ENCODE measurements at regions not wholly inside any gene's neighbourhood (a gene's known extent, or its start where the extent isn't known, plus 50 kb on each side); places are given as distances from the start of the nearest gene placed in this dataset.

DNA sequence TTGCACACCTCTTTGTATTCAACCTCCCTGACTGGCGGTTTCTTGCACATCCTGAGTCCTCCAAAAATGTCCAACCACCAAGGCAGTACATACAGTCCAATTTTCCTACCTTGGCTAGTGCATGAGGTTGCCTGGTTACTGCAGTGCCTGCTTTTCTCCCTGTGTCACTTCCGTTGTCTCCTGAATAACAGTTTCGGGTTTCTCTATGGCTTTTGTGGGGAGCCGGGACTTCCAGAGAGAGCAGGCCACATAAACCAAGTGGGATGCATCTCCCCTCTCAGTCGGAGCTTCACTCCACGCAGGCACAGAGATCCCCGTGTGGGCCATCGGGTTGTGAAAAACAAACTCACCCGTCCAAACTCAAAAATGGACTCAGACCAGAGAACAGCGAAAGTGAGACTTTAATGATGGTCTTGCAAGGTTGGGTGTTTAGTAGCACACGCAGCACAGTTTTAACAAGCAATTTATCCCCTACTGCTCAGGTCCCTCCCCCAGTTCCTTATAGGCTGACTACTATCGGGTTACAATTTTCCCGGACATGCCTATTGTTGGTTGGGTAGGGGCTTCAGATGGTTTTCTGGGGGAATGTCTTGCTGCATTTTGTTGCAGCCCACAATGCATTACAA lies 173.1 kb downstream of the POU4F1 start:
- Histone ChIP-seq H3K79me2 (ENCODE audit: insufficient read depth, low read length) (no peaks in the 10 kb centered on the region), H3K9me3 (replicated peaks in 1 of 2; ENCODE audit: control insufficient read depth in 1 of 2, insufficient read depth in 1 of 2, low read length in 2 of 2) (no peaks in the 10 kb centered on the region), H3K4me3 (replicated peaks in 1 of 3; ENCODE audit: low read depth in 2 of 3, low read length in 3 of 3) (no peak overlapping the region), H2AFZ (ENCODE audit: insufficient read depth, low read depth, low read length, poor library complexity, severe bottlenecking) (no peak overlapping the region), H3K27me3 (ENCODE audit: control insufficient read depth in 2 of 2, insufficient read depth in 2 of 2, low read length in 2 of 2) (no peaks in the 10 kb centered on the region), H3K4me1 (ENCODE audit: control insufficient read depth in 1 of 2, insufficient read depth in 2 of 2, low read length in 2 of 2) (no peaks in the 10 kb centered on the region), H4K20me1 (ENCODE audit: insufficient read depth, low read length) (no peaks in the 10 kb centered on the region), H3K36me3 (replicated peaks in 1 of 2; ENCODE audit: control insufficient read depth in 1 of 2, insufficient read depth in 2 of 2, low read length in 2 of 2) (no peaks in the 10 kb centered on the region), H3K9ac (ENCODE audit: insufficient read depth, low read length, poor library complexity, severe bottlenecking) (no peak overlapping the region), H3K27ac (ENCODE audit: low read depth in 1 of 2, low read length in 2 of 2) (no peak overlapping the region), H3K4me2 (replicated peaks; ENCODE audit: extremely low read depth, low read length, poor library complexity, severe bottlenecking) (no peak overlapping the region)
- Mint-ChIP-seq H3K27me3 (ENCODE audit: low read depth in 3 of 3) (peaks cover 0 to 2% (median 0%) of the 10 kb centered on the region in 3 donors), H3K4me3 (no peak overlapping the region), H3K27ac (no peak overlapping the region), H3K4me1 (no peaks in the 10 kb centered on the region), H3K36me3 (no peaks in the 10 kb centered on the region), H3K9me3 (peaks cover 0 to 4% (median 0%) of the 10 kb centered on the region in 7 donors)
- WGBS (ENCODE audit: insufficient coverage) = 95% methylated on average over 8 of the region's 13 CpGs
- intact Hi-C loops (cut with micrococcal nuclease) = no loop called here
- DNase-seq = no peak
- TF ChIP-seq, protein P1, sequence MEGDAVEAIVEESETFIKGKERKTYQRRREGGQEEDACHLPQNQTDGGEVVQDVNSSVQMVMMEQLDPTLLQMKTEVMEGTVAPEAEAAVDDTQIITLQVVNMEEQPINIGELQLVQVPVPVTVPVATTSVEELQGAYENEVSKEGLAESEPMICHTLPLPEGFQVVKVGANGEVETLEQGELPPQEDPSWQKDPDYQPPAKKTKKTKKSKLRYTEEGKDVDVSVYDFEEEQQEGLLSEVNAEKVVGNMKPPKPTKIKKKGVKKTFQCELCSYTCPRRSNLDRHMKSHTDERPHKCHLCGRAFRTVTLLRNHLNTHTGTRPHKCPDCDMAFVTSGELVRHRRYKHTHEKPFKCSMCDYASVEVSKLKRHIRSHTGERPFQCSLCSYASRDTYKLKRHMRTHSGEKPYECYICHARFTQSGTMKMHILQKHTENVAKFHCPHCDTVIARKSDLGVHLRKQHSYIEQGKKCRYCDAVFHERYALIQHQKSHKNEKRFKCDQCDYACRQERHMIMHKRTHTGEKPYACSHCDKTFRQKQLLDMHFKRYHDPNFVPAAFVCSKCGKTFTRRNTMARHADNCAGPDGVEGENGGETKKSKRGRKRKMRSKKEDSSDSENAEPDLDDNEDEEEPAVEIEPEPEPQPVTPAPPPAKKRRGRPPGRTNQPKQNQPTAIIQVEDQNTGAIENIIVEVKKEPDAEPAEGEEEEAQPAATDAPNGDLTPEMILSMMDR (IDR thresholded peaks at IDR 0.05) = no peak

DNA sequence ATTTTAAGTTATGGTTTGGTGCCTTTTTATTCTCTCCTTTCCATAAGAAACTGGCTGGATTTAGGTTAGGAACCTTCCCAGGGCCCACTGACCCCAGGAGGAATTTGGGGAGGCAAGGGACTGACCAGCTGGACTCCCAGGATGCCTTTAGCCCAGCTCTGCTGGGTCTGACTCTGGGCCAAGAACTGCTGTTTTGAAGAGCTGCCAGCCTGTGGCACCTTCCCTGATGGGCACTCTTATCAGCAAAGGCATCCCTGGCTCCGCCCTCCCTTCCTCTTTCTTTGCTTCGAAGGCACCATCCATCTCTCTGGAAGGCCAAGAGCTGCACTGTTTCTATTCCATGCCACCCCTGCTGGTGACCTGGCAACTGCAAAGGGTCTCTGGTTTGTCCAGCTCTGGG lies 174.7 kb downstream of the POU4F1 start:
- no peaks in the 10 kb centered on the region for H3K4me1 ChIP-seq (ENCODE audit: control insufficient read depth in 1 of 2, insufficient read depth in 2 of 2, low read length in 2 of 2)
- H3K9me3 ChIP-seq (replicated peaks in 1 of 2; ENCODE audit: control insufficient read depth in 1 of 2, insufficient read depth in 1 of 2, low read length in 2 of 2) = no peaks in the 10 kb centered on the region
- intact Hi-C loops (cut with micrococcal nuclease) = no loop called here
- H2AFZ ChIP-seq (ENCODE audit: insufficient read depth, low read depth, low read length, poor library complexity, severe bottlenecking) = no peak overlapping the region
- H3K27ac ChIP-seq (ENCODE audit: low read depth in 1 of 2, low read length in 2 of 2) = no peak overlapping the region
- no peak overlapping the region for H3K4me3 Mint-ChIP-seq
- H3K27me3 ChIP-seq (ENCODE audit: control insufficient read depth in 2 of 2, insufficient read depth in 2 of 2, low read length in 2 of 2) = no peaks in the 10 kb centered on the region
- 34% methylated on average over 2 of the region's 2 CpGs for WGBS (ENCODE audit: insufficient coverage)
- no peaks in the 10 kb centered on the region for H3K36me3 ChIP-seq (replicated peaks in 1 of 2; ENCODE audit: control insufficient read depth in 1 of 2, insufficient read depth in 2 of 2, low read length in 2 of 2)
- H3K4me3 ChIP-seq (replicated peaks in 1 of 3; ENCODE audit: low read depth in 2 of 3, low read length in 3 of 3) = no peak overlapping the region
- TF ChIP-seq, protein P1 (IDR thresholded peaks at IDR 0.05) = no peak
- peaks cover 0 to 2% (median 0%) of the 10 kb centered on the region in 3 donors for H3K27me3 Mint-ChIP-seq (ENCODE audit: low read depth in 3 of 3)
- no peaks in the 10 kb centered on the region for H3K4me1 Mint-ChIP-seq
- H3K9ac ChIP-seq (ENCODE audit: insufficient read depth, low read length, poor library complexity, severe bottlenecking) = no peak overlapping the region
- H3K4me2 ChIP-seq (replicated peaks; ENCODE audit: extremely low read depth, low read length, poor library complexity, severe bottlenecking) = no peak overlapping the region
- DNase-seq = no peak
- no peaks in the 10 kb centered on the region for H3K36me3 Mint-ChIP-seq
- H3K9me3 Mint-ChIP-seq = peaks cover 0 to 7% (median 2%) of the 10 kb centered on the region in 7 donors
- H3K27ac Mint-ChIP-seq = no peak overlapping the region
- H4K20me1 ChIP-seq (ENCODE audit: insufficient read depth, low read length) = no peaks in the 10 kb centered on the region
- H3K79me2 ChIP-seq (ENCODE audit: insufficient read depth, low read length) = no peaks in the 10 kb centered on the region
